HG03378 (cell line): ENCODE measurements at regions not wholly inside any gene's neighbourhood (a gene's known extent, or its start where the extent isn't known, plus 50 kb on each side); places are given as distances from the start of the nearest gene placed in this dataset.

ENCODE experiments used
- ATAC-seq: cut with Tn5 transposase; IDR thresholded peaks from one replicate; pipeline ENCODE4 v1.9.1; 2021; ENCODE audit warnings: mild to moderate bottlenecking, moderate library complexity; ENCODE audit not compliant: unreplicated experiment

DNA sequence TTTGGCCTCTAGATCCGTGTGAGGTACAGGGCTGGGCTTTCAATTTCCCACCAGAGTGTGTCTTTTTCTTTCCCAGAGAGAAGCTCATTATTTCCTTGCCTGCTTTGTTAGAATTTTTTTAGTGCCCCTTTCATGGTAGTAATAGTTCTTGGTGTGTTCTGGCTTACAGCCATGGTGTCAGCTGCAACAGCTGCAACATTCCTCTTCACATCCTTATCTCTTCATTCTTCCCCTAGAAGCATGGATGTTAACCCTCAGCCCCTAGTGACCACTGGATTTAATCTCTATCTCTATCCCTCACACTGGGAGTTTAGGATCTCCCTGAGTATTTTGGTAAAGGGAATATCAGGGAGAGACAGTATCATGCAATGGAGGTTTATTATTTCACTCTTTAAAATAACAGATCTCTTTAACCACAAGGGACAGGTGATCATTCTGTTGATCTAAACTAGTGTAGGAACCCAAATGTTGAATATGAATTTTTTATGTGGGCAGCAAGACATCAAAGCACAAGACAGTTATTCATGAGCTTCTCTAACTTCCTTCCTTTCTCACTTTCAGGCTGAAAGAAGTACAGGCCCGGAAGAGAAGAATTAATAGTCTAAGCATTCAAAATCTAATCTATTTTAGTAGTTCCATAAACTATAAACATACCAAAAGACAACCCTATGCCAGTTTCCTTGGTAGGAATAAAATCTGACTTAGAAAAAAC is 160.2 kb downstream of the FAM170A start:
- ATAC-seq = no peak

DNA sequence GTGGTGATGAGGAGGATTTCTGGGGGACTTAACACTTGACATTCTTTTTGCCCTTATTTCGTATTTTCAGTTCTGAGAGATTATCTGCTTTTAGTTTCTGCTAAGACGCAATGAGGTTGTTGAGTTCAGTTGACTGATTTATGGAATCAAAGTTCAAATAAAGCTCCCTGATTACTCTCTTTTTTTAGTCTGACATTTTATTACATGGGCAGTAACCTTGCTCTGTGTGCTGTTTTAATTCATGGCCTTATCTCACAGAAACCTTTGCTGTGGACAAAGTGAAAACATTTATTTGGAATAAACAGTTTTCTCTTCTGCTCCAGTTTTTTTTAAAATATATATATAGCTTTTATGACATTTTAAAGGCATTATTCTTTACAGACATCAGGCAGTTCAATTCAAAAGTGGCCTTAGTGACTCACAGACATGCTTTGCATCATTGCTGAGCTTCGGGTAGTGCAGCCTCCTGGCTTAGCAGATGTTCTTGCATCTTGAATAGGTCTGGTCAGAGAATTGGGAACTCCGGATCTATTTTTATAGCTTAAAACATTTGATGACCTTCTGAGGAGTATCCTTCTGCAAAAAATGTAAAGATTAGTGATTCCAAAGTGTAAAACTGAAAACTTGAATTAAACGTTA is 162.9 kb downstream of the FAM170A start:
- ATAC-seq = no peak

DNA sequence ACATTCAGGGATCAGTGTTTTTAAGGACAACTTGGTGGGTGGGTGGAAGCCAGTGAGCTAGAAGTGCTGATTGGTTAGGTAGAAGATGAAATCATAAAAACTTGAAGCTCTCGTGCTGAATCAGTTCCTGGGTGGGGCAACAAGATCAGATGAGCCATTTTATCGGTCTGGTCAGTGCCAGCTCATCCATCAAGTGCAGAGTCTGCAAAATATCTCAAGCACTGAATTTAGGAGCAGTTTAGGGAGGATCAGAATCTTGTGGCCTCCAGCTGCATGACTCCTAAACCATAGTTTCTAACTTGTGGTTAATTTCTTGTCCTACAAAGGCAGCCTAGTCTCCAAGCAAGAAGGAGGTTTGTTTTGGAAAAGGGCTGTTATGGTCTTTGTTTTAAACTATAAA is 166.4 kb downstream of the FAM170A start:
- no peak for ATAC-seq

DNA sequence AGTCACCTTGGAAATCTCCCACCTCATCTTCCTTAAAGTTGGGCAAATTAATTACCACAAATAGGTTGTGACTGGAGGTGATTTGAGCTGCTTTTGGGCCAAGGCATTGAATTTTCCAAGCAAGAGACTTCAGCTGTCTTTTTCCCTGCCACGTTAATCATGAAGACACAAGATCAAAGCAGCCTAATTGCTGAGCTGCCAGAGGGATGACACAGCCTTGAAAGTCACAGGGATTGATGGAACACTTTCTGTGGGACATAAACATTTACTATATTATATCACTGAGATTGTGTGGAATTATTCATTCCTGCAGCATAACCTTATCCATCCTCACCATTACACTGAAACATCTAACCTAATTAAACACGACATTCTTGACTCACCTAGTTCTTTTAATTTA is 172.2 kb downstream of the FAM170A start:
- no peak for ATAC-seq

DNA sequence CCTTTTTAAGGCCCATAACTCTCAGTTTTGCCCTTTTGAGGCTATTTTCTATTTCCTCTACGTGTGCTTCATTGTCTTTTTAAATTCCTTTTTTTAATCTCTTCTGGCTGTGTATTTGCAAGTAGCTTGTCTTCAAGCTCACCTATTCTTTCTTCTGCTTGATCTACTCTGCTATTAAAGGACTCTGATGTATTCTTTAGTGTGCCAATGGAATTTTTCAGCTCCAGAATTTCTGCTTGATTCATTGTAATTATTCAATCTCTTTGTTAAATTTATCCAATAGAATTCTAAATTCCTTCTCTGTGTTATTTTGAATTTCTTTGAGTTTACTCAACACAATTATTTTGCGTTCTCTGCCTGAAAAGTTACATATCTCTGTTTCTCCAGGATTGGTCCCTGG is 178.7 kb downstream of the FAM170A start:
- no peak for ATAC-seq

DNA sequence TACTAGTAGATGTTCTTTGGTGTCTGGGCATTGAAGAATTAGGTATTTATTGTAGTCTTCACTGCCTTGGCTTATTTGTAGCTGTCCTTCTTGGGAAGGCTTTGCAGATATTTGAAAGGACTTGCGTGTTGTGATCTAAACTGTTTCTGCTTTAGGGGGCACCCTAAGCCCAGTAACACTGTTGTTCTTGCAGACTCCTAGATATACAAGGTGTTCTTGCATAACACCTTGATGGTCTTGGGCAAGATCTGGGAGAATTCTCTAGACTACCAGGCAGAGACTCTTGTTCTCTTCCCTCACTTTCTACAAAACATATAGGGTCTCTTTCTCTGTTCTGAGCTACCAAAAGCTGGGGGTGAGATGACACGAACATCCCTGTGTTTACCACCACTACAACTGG is 179.1 kb downstream of the FAM170A start:
- no peak for ATAC-seq

DNA sequence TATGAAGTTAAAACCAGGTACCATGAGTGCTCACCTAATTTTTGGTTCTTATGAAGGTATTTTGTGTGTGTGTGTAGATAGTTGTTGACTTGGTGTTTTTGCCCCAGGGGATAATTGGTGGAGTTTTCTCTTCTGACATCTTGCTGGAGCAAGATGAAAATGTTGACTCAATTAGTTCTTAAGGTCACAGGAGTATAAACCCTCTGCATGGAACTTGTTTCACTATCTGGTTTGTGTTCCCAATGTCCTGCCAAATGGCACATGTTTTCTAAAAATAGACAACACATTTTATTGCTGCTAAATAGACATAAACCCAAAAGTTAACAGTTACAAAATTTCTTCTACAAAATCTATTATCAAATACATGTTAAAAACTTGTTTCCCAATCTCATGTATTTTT is 180.9 kb downstream of the FAM170A start:
- ATAC-seq = no peak

DNA sequence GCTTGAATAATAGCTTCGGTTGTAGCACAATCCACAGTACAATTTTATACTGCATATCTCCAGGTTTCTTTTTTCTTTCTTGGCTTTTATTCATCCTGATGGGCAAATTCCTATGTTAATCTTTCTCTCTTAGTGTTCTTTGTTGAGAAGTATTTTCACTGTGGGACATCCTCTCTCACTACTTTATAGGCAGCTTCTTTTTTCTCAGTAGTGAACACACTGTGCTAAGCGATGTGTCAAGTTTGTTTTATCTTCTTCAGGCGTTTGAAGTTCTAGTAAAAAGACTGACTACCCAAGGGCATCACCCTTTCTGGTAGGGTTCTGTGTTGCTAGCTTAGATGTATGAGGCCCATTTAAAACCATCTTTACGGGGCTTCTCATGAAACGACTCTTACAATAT is 182.1 kb downstream of the FAM170A start:
- no peak for ATAC-seq

DNA sequence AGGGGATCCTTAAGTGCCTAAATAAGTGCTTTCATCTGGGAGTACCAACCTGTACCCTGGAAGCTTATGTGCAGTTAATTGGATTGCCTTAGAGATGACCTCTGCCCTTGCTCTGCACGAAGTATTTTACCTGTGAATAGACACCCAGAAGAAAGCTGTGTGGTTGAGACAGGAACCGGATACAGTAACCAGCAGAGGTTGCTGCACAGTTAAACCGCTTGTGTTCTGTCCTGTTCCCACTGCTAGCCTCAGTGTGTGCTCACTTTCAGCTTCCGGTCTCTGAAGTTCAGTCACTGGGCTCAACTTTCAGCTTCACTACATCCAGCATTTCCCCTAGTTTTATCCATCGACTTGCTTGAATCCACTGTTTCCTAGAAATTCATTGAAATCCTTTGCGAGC is 185.3 kb downstream of the FAM170A start:
- no peak for ATAC-seq

DNA sequence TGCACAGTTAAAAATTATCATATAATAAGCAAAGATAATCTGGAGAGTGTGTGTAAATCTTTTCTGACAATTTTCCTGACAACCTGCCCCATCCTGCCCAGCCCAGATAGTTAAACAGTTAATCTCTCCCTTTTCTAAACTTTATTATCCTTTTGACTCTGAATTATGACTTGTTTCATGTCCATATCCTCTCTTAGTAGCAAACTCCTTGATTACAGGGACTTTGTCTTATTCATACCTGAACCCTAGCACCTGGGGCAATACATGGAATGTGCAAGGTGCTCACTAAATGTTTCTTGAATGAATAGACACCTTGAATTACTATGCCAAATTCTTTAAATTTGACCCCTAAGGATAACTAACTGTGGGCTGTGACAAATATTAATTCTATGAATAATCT is 186.7 kb downstream of the FAM170A start:
- ATAC-seq = no peak

DNA sequence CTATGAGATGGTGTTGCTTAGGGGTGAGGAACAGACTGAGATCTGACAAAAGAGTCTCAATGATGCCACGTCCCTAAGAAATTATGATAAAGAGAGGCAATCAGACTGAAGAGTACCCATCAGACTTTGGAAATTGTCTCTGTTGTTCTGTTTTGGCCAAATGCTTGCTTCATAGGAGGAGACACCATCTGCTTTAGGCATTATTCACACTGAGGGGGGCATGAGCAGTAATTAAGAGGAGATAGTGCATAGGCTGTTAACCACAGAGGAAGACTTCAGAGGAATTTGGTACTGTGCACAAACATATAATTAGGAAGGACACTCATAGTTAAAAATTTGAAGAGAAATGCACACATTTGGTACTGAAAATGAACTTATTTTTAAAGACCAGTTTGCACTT is 190.7 kb downstream of the FAM170A start:
- no peak for ATAC-seq

DNA sequence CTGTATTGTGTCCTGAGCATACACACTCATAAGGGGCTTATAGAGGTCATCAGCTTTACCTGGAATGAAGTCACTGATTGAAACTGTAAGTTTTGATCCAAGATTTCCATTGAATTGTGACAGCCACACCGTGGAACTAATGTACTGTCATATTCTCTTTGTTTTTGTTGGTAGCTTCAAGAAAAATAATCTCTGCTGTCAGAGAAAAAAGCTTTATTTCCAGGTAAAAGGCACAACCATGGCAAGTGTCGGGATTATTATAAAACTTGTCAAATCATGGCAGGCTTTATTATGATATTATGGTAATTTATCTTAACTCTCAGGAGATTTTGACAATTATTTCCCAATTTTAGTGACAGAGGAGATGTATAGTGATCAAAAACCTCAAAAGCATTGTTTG is 191.2 kb downstream of the FAM170A start:
- ATAC-seq = no peak

DNA sequence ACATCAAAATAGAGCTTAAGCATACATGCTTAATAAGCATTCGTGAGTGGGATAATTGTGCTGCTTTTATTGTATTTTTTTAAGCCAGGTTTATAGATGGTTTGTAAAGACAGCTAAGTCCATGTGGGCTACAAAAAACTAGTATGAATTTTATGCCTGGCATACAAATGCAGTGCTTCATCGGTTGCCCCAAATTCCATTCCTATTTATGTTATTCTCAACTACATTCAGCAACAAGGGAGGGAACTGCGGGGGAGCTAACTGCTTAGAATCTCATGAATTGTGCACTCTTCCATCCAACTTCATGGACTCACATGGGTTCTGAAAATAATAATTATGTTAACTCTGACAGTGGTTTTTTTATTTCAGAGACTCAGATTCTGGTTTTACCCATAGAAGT is 199.2 kb downstream of the FAM170A start:
- no peak for ATAC-seq

DNA sequence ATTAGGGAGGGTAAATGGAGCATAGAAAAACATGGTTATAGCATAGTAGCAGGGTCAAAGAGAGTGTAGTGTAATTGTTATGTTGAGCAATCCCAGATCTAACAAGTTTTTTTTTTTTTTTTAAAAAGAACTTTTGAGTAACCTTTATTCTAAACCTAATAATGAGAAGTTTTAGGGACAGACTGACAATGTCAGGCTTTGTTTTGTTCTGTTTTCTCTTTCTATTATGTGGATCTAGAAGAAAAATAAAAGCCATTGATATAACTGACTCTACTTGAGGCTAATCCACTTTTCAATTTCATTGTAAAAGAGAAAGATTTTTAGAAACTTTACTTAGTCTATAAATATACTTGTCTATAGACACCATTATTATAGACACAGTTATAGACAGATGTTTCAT is 200.0 kb downstream of the FAM170A start:
- no peak for ATAC-seq

DNA sequence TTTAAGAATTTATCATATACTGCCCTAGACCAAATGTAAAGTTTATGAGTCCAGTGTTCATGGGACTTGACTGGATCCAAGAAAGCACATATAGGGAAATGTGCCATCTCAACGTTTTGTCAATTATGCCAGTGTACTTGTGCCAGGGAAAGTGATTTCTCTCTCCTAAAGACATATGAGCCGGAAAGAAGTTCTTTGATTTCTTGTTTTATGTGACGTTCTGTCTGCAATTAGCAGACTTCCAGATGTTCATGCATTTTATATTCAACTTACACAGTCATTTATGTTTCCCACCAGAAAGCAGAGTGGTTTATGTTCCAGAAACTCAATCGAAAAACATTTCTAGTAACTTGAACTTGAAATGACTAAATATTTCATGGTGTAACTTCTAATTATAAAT is 203.8 kb downstream of the FAM170A start:
- no peak for ATAC-seq

DNA sequence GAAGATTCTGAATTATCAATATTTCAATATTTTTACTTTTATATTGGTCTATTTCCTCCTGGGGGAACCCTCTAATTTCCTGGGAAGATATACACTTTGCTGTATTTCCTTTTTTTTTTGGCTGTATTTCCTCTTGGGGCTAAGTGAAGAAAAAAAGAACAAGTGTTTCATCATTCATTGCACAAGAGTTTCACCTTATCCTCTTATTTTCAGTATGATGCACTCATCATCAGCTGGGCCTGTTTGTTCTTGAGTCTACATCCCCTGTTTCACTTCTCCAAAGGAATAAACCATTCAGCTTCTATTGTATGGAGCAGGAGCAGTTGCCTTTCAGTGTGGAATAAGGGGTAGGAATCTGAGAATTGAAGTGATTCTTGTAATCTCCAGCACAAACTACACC is 210.8 kb downstream of the FAM170A start:
- no peak for ATAC-seq

DNA sequence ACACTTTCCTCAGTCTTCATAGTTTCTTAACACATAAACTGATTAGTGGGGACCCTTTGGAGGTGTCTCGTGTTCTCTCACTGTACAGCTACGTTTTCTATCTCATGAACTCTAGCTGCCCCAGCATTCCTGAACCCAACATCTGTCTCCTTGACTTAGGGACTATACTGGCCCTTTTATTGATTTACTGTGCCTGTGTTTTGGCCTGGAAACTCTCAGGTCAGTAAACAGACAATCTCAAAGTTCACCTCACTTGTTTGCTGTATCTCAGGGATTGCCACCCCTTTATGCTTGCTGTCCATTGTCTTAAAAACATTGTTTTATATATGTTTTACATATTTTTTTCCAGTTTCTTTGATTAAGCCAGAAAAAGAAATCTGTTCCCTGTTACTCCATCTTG is 222.8 kb downstream of the FAM170A start:
- no peak for ATAC-seq

DNA sequence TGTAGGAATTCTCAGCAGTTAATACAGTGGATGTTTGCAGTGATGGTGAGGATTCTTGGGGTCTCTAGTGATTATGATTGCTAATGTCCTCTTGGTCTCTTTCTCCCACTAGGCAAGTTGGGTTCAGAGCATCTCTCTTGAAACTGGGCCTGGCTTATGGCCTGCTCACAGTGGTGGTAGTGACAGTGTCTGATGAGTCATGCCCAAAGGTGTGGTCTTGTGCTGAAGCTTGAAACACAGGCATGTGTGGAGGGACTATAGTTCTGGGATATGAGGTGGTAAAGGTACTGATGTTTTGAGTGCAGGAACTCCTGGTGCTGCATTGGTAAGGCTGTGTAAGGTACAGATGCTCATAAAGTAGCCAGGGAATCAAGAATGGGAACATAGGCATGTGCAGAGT is 231.1 kb downstream of the FAM170A start:
- no peak for ATAC-seq

DNA sequence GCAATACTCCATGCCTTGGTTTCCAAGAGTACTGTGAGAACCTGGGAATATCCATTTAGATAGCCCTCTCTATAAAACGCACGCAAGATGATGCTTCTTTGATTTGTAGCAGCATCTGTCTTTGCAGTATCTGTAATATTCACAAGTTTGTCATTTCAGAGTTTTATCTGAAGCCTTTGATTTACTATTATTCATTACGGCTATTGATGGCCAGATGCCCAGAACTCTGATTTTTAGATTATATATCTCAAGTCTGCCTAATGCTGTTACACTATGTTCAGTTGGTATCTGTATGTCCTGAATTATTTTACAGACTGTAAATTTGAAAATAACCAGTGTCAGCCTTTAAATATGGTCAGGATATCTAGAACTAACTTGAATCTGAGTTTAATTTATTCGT is 233.3 kb downstream of the FAM170A start:
- ATAC-seq = no peak

DNA sequence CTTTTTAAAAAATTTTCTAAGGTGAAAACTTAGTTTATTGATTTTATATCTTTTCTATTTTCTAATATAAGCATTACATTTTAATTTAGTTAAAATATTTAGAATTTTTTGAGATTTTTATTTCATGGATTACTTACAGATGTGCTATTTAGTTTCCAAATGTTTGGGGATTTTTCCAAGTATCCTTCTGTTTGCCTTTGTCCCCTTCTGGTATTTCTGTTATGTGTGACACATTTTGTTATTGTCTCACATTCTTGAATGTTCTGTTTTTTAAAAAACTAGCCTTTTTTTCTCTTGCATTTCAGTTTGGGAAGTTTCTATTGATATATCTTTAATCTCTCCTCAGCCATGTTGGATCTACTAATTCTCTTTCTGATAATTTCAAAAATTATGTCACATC is 234.9 kb downstream of the FAM170A start:
- ATAC-seq = no peak

DNA sequence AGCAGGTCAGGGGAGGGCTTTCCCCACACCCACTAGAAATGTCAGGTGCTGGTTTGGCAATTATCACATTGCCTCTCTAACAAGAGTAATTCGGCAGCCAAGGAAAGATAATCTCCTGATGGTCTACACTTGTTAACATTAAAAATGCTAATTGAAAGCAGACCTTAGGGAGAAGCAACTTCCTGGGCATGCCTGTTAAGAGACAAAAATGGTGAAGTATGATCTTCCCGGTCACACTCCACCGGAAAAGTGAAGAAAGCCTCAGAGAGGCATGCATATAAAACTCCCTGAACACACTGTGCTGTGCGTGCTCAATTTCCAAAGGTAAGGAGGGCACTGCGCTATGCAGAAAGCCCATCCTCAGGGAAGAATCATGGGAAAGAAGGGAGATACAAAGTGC is 244.3 kb downstream of the FAM170A start:
- ATAC-seq = no peak

DNA sequence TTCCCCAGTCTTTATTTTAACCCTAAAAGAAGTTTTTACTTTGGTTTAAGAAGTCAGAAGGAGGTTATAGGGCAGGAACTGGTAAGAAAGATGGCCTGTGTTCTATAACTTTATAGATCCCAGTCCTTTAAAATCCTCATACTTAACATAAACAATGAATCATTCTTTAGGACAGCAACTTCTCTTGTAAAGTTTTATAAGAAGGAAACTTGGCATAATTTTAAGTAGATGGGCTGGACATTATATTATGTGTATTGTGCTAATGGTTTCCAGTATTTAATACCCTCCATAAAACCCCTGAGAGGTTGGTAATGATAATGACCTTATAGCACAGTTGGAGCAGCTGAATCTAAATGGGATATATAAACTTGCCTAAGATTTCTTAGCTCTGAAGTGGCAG is 247.2 kb downstream of the FAM170A start:
- no peak for ATAC-seq

DNA sequence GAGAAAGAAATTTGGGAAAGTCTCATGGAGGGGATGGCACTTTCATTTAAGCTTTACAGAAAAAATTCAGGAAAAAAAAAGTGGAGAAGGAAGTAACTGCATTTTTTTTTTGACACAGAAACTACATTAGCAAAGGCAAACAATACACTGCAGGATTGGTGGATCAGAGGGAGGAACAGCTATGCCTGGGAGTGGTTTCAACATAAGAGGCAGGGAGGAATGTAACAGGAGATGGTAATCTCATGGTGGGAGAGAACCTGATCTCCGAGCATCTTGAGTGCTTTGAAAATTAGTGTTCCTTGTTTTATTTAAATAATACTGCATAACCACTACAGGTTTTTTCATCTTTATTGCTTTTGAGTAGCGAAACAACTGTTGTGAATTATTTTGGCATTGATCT is 249.4 kb downstream of the FAM170A start:
- no peak for ATAC-seq
